22Rv1 (cell line): ENCODE measurements at regions not wholly inside any gene's neighbourhood (a gene's known extent, or its start where the extent isn't known, plus 50 kb on each side); places are given as distances from the start of the nearest gene placed in this dataset.

Source experiments
- ZFX ChIP-seq: fragments of 450-650 bp; IDR thresholded peaks from 2 replicates; pipeline ENCODE4 v1.6.1; 2017; ENCODE audit warnings: antibody characterized with exemption, borderline replicate concordance
- TF ChIP-seq, protein P1 (sequence below): fragments of 450-650 bp; IDR thresholded peaks from 2 replicates; pipeline ENCODE4 v1.5.1; 2017; ENCODE audit warnings: mild to moderate bottlenecking

DNA sequence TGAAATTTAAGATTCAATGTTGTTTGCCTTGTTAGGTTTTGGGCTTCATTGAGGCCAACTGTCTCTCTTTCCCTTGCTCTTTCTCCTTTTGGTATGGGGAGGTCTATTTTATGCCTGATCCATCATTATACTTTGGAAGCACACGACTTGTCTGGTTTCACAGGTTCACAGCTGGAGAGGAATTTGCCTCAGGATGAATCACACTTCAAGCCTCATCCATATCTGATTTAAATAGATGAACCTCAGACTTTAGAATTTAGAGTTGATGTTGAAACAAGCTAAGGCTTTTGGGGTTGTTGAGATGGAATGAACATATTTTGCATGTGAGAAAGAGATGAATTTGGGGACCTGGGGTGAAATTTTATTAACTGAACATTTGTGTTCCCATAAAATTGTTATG lies 150.5 kb upstream of the IGFBP3 start:
- TF ChIP-seq, protein P1, sequence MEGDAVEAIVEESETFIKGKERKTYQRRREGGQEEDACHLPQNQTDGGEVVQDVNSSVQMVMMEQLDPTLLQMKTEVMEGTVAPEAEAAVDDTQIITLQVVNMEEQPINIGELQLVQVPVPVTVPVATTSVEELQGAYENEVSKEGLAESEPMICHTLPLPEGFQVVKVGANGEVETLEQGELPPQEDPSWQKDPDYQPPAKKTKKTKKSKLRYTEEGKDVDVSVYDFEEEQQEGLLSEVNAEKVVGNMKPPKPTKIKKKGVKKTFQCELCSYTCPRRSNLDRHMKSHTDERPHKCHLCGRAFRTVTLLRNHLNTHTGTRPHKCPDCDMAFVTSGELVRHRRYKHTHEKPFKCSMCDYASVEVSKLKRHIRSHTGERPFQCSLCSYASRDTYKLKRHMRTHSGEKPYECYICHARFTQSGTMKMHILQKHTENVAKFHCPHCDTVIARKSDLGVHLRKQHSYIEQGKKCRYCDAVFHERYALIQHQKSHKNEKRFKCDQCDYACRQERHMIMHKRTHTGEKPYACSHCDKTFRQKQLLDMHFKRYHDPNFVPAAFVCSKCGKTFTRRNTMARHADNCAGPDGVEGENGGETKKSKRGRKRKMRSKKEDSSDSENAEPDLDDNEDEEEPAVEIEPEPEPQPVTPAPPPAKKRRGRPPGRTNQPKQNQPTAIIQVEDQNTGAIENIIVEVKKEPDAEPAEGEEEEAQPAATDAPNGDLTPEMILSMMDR: no peak
- TF ChIP-seq ZFX: no peak
